ENCODE measurements at regions not wholly inside any gene's neighbourhood (a gene's known extent, or its start where the extent isn't known, plus 50 kb on each side); places are given as distances from the start of the nearest gene placed in this dataset.

GRCh38 chr11:119983816-119984215 is 154.1 kb downstream of the TRIM29 start:
- TF ChIP-seq BRCA1 (IDR thresholded peaks at IDR 0.05; ENCODE audit: low read depth, low read length) (no peak), CTCF (IDR thresholded peaks at IDR 0.05 in 2 of 3, conservative IDR thresholded peaks at IDR 0.05 in 1 of 3; ENCODE audit: control insufficient read depth in 2 of 3, extremely low read depth in 1 of 3, insufficient read depth in 1 of 3, low read depth in 3 of 3, low read length in 3 of 3) (no peak), RBBP5 (conservative IDR thresholded peaks at IDR 0.05) (no peak), ZNF274 (IDR thresholded peaks at IDR 0.05; ENCODE audit: insufficient read depth, insufficient read length) (no peak), RFX5 (IDR thresholded peaks at IDR 0.05; ENCODE audit: low read depth, low read length) (no peak), MXI1 (IDR thresholded peaks at IDR 0.05; ENCODE audit: low read depth, low read length) (no peak), CHD2 (IDR thresholded peaks at IDR 0.05; ENCODE audit: borderline replicate concordance, low read depth, low read length) (no peak), TCF12 (IDR thresholded peaks at IDR 0.05; ENCODE audit: low read depth, low read length) (no peak), YY1 (IDR thresholded peaks at IDR 0.05; ENCODE audit: low read depth, low read length) (no peak), CHD1 (IDR thresholded peaks at IDR 0.05; ENCODE audit: low read depth, low read length) (no peak), NFIC (IDR thresholded peaks at IDR 0.05; ENCODE audit: low read depth, low read length) (no peak)
- TF ChIP-seq, protein P1, sequence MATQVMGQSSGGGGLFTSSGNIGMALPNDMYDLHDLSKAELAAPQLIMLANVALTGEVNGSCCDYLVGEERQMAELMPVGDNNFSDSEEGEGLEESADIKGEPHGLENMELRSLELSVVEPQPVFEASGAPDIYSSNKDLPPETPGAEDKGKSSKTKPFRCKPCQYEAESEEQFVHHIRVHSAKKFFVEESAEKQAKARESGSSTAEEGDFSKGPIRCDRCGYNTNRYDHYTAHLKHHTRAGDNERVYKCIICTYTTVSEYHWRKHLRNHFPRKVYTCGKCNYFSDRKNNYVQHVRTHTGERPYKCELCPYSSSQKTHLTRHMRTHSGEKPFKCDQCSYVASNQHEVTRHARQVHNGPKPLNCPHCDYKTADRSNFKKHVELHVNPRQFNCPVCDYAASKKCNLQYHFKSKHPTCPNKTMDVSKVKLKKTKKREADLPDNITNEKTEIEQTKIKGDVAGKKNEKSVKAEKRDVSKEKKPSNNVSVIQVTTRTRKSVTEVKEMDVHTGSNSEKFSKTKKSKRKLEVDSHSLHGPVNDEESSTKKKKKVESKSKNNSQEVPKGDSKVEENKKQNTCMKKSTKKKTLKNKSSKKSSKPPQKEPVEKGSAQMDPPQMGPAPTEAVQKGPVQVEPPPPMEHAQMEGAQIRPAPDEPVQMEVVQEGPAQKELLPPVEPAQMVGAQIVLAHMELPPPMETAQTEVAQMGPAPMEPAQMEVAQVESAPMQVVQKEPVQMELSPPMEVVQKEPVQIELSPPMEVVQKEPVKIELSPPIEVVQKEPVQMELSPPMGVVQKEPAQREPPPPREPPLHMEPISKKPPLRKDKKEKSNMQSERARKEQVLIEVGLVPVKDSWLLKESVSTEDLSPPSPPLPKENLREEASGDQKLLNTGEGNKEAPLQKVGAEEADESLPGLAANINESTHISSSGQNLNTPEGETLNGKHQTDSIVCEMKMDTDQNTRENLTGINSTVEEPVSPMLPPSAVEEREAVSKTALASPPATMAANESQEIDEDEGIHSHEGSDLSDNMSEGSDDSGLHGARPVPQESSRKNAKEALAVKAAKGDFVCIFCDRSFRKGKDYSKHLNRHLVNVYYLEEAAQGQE (IDR thresholded peaks at IDR 0.05; ENCODE audit: low read depth, low read length) = no peak
